Esophagus (tissue), 2 donors: ENCODE measurements at regions not wholly inside any gene's neighbourhood (a gene's known extent, or its start where the extent isn't known, plus 50 kb on each side); places are given as distances from the start of the nearest gene placed in this dataset.

Source experiments
- H3K27ac ChIP-seq, 2 donors: one replicate each; pipeline ENCODE4 v1.5.1; 2013; ENCODE audit warnings: low read depth in 2 of 2, mild to moderate bottlenecking in 2 of 2, inconsistent platforms in 1 of 2, low read length in 1 of 2, moderate library complexity in 1 of 2
- H3K27me3 ChIP-seq, 2 donors: one replicate each; pipeline ENCODE4 v1.6.1; 2013; ENCODE audit warnings: low read length in 2 of 2, control low read depth in 1 of 2, mild to moderate bottlenecking in 1 of 2; ENCODE audit not compliant: insufficient read depth in 2 of 2, control insufficient read depth in 1 of 2
- H3K36me3 ChIP-seq, 2 donors: one replicate each; pipeline ENCODE4 v1.6.1; 2013; ENCODE audit warnings: low read length in 1 of 2; ENCODE audit not compliant: control insufficient read depth in 2 of 2, insufficient read depth in 2 of 2
- H3K4me1 ChIP-seq, 2 donors: one replicate each; pipeline ENCODE4 v1.6.1; 2013; ENCODE audit warnings: low read length in 1 of 2; ENCODE audit not compliant: control insufficient read depth in 2 of 2, insufficient read depth in 2 of 2
- H3K4me3 ChIP-seq, 2 donors: one replicate each; pipeline ENCODE4 v1.5.1; 2013; ENCODE audit warnings: low read length in 2 of 2, mild to moderate bottlenecking in 2 of 2, low read depth in 1 of 2, moderate library complexity in 1 of 2
- H3K9me3 ChIP-seq, 2 donors: one replicate each; pipeline ENCODE4 v1.6.1; 2013; ENCODE audit warnings: mild to moderate bottlenecking in 2 of 2, low read depth in 1 of 2, low read length in 1 of 2, moderate library complexity in 1 of 2; ENCODE audit not compliant: control insufficient read depth in 2 of 2, insufficient read depth in 1 of 2
- WGBS, 2 donors: extraction: QIAGEN DNeasy Blood & Tissue Kit; methylation state at CpG; one replicate each; pipeline ENCODE4 v1.1.7; 2013; 5-methylcytosine and 5-hydroxymethylcytosine counted together
- donor health status: healthy with polysubstance abuse.
- donor health status: Bipolar disorder and iron deficiency.

DNA sequence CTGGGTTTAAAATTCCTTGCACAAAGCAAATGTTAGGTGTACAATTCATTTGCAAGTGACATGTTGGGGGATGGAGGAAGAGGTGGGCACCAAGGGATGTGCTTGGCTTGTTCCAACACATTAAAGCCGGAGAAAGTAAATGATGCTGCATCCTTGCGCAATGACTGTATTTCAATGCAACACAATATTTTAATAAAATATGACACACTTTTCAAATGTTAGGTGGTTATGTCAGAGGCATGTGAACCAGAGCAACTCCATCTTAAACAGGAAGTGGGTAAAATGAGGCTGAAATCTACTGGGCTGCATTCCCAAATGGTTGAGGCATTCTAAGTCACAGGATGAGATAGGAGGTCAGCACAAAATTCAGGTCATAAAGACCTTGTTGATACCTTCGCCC, 53.6 kb upstream of the ARHGAP5 start:
- Histone ChIP-seq H3K27ac (no peak overlapping the region), H3K36me3 (no peaks in the 10 kb centered on the region), H3K9me3 (no peaks in the 10 kb centered on the region), H3K4me3 (no peak overlapping the region), H3K27me3 (no peaks in the 10 kb centered on the region), H3K4me1 (peaks cover 0 to 6% of the 10 kb centered on the region in 2 donors)
- WGBS, 2 donors: 92 to 94% methylated on average over 3 of the region's 3 CpGs

DNA sequence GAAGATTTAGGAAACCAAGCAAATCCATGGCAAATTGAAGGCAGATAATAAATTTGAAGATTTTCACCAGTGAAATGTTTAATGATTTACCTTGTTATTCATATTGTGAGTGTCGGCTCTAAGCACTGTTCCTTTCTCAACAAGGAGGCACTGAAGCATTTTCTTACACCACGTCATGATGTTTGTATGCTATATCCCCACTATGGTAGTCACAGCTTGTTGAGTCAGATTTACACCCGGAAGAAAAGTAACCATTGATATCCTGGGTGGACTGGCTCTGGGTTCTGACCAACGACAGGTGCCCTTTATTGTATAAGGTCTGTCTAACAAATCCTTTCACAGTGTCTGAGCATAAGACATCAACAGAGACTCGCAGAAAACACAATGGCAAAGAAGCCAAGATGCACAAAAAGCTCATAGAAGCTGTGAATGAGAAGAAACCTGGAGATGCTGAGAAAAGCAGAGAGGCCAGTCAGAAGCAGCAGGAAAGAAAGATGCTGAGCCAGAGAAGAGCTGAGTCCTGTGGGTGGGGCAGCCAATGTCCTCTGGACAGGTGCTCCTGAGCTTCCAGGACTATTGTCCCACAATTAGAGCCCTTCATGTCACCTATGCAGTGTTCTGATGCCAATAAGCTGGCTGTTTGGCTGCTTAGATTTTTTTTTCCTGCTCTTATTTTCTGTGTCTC, 49.7 kb upstream of the ARHGAP5 start:
- 76 to 86% methylated on average over 5 of the region's 5 CpGs for WGBS, 2 donors
- no peaks in the 10 kb centered on the region for H3K36me3 ChIP-seq
- peaks cover 0 to 6% of the 10 kb centered on the region in 2 donors for H3K4me1 ChIP-seq
- H3K27me3 ChIP-seq: no peaks in the 10 kb centered on the region
- H3K4me3 ChIP-seq: no peak overlapping the region
- no peaks in the 10 kb centered on the region for H3K9me3 ChIP-seq
- H3K27ac ChIP-seq: no peak overlapping the region
